NOMO-1 (cell line): ENCODE measurements at regions not wholly inside any gene's neighbourhood (a gene's known extent, or its start where the extent isn't known, plus 50 kb on each side); places are given as distances from the start of the nearest gene placed in this dataset.
"Not testable (repeated sequence)": the region's sequence is repeated elsewhere in the genome, so short reads cannot be mapped to it uniquely, and the experiment has no call there.

Experiments
- DNase-seq, 2 experiments: peaks; one replicate each; lab custom pipeline; 2025; ENCODE audit not compliant: unreplicated experiment in 2 of 2; lab: John Stamatoyannopoulos, UW

DNA sequence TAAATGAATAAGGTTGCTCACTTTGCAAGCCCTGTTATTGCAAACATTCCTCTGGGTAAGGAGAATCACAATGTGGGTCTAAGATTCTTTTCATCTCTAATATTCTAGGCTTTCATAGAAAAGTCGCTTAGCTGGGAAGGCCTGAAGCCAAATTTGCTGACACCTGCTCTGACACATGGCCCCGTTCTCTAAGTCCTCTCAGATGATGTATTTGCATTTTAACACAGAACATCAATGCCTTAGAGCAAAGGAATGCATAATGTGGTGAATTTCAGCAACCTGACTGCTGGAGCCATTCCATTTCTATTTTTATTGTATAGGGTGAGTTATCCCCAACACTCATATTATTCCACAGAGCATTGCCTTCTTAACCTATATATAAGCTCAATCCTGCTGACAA, 682.1 kb upstream of the NRP1 start:
- no peak for DNase-seq

DNA sequence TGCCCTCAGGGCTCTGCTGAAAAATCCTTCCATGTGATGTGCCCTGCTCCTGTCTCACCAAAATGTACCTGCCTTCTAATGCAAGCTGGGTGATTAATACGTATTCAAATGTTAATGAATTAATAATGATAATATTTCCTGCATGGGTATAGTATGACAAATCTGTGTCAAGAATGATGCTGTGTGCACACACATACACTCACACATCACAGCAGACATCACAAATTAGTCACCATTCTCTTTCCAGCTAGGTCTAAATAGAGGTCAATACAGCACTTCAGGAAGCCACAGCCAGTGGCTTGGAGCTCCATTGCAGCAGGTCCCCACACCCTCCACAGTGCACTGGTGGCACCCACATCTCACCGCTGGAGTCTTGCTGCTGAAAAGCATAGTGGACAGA, 681.2 kb upstream of the NRP1 start:
- DNase-seq = no peak

DNA sequence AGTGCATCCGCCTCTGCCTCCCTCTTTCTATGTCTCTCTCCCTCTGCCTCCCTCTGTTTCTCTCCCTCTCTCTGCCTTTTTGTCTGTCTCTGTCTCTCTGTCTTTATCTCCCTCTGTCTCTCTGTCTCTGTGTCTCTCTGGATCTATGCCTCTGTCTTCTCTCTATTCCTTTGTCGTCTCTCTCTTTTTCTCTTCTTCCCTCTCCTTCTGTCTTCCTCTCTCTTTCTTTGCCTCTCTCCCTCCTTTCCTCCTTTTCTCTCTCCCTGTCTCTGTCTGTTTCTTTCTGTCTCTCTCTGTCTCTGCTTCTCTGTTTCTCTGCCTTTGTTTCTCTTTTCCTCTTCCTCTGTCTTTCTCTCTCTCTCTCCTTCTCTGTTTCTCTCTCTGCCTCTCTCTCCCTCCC, 678.8 kb upstream of the NRP1 start:
- no peak for DNase-seq

DNA sequence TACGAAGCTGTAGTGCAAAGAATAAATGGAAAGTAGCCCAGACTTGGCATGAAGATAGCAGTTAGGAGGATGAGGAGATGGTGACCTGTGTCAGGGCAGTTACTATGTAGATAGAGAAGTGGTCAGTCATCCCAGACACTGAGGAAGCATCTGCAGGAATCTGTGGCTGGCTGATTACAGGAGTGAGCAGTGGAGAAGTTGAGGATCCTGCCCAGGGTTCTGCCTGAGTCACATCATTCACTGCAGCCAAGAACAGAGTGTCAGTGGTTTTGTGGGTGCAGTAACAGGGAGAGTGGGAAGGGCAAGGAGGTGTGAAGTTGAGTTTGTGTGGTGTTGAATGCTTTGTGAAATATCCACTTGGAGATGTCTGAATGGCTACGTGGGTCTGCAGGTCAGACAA, 676.4 kb upstream of the NRP1 start:
- no peak for DNase-seq

DNA sequence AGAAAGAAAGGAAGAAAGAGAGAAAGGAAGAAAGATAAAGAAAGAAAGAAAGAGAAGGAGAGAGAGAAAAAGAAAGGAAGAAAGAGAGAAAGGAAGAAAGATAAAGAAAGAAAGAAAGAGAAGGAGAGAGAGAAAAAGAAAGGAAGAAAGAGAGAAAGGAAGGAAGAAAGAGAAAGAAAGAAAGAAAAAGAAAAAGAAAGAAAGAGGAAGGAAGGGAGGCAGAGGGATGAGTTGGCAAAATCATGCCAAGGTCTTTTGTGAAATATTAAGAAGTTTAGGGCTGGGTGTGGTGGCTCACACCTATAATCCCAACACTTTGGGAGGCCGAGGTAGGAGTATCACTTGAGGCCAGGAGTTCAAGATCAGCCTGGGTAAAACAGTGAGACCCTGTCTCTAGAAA, 675.8 kb upstream of the NRP1 start:
- DNase-seq = not testable (repeated sequence)

DNA sequence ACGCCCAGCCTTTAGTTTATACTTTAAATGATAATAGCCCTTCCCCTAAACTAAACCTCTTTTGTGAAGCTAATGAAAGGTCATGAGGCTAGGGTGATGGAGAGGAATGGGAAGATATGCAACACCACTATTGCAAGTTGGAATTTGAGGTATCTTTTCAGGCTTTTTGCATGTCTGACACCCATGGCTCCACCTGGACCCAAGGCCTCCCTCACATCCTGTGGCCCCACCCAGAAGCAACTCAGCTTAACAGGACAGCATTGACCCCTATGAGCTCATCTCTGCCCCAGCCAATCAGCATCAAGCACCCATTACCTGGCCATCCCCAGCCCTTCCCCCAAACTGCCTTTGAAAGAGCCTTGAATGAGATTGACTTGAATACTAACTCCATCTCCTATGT, 674.2 kb upstream of the NRP1 start:
- no peak for DNase-seq

DNA sequence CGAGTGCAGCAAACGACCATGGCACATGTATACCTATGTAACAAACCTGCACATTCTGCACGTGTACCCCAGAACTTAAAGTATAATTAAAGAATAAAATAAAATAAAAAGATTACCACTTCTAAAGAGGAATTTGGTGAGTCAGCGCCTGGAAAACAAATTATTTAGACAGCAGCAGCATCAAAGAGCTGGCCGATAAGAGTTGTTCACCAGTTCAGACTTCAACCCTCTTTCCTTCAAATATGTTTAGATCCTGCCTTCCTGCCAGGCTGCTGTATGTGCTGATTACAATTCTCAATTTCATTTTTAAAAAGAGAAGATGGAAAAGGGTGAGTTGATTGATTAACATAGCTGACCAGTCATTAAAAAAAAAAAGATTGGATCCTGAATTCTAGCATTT, 672.0 kb upstream of the NRP1 start:
- DNase-seq = no peak

DNA sequence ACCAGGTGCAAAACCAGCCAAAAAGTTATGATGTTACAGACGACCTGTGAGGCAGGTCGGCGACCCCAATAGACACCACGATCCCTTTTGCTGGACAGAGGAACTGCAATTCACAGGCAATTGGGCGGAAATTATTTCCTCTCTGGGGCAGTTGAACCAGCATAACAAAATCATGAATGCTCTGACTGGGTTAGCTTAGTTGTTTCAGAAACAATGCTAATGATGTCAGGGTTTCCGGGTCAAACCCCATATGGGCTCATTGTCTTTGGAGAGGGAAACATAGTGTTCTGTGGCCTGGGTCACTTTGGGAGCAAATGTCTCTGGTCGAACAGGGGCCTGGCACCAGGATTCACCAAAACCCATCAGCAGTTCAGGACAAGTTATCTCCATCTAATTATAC, 669.1 kb upstream of the NRP1 start:
- DNase-seq = no peak

DNA sequence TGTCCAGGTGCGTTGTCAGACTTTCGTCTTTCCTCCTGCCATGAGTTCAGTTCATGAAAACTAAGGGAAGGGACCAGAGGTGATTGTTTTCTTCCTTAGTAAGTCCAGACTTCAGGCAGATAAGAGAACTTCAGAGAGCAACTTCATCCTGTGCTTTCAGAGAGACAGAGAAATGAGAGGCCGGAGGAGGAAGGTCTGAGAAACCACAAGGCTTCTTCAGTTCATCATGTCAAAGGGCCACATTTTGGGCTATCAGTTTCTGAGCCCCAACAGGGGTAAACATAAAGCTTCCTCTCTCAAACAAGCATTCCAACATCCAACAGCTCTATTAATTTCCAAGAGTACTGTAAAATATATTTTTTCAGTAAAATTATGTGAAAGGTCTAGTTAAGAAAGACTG, 668.4 kb upstream of the NRP1 start:
- no peak for DNase-seq

DNA sequence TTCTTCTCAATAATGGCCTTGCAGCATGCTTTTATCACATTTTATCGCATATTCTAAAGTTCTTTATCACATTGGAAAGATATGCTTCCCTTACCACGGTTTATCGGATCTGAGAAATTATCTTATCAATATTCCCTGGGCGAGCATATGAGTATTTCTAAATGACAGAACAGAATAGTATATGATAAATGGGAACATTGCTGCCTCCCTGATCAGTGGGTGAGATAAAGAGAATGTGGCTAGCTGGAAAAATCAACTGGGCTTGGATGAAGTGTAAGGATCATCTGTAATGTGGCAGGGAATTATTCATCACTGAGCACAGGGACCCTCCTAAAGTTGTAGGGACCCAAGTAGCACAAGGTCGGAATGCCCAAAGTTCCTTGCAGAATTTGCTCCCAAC, 667.4 kb upstream of the NRP1 start:
- DNase-seq = no peak

DNA sequence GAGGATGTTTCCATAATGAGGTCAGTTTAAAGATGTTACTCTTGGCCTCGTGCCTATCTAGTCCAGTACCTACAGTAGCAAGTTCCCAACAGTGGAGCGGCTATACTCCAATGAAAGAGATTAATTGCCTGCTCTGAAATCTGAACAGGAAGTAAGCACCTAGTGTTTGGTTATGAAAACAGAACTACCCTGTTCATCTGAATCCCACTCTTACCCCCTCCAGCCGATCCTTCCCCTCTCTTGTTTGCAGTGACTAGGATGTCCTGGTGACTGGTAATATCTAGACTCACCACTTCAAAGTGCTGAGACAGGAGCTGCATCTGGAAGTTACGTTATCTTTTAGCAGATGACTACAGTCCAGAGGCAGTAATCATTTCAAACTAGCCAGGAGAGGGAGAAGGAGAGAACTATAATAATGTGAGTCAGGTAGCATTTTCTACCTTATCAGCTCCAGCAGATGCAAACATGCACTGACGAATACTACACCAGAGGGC, 666.7 kb upstream of the NRP1 start:
- DNase-seq = no peak

DNA sequence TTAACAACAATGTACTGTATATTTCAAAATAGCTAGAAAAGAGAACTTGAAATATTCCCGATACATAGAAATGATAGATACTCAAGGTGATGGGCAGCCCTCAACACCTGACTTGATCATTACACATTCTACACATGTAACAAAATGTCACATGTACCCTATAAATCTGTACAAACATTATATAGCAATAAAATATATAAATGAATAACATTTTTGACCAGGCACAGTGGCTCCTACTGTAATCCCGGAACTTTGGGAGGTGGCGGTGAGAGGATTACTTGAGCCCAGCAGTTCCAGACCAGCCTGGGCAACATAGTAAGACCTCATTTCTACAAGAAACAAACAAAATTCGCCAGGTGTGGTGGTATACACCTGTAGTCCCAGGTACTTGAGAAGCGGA, 659.5 kb upstream of the NRP1 start:
- DNase-seq = no peak

DNA sequence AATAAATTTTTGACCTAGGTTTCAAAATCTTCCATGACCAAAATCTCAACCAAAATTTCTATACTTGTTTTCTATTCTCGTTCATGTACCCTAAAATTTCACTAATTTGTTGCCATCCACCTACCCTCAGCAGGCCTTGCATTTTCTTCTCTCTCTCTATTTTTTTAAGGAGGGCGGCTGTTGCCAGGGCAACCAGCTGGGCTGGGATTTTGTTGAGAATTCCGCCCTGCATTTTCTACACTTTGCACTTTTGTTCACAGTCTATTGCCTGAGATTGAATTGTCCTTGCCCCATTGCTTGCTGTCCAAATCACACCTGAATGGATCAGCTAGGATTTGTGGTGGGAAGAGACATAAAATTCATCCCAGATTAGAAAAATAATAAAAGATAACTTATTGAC, 657.5 kb upstream of the NRP1 start:
- no peak for DNase-seq

DNA sequence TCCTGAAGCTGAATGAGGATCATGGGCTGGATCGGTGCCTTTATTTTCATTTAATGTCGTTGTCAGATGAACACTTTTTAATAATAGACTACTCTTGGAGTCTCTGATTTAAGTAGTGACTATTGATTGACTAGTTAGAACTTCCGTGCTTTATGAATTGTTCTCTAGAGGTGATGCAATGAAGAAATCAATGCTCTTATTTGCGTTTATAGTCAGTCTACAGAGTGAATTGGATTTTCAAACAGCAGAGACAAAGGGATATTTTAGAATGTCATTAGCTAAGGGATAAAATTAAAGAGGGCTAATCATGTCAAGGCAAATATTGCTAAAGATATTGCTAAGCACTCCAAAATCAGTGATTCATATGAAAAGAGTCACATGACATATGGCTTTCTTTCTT, 652.0 kb upstream of the NRP1 start:
- no peak for DNase-seq

DNA sequence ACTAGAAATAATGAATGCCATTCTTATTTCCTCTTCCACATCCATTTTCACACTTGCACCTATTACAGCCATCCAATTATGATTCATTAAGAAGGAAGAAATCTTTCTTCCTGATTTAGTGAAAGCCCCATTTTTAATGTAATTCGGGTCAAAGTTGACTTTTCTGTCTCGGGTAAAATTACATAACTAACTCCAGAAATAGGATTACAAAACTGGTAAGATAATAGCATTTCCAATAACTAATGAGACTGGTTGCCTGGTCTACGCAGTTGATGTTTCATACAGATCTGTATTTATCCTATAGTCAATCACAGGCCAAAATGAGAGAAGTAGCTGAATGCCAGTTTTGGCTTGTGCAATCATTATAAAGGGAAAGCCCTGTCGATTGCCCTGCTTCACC, 651.5 kb upstream of the NRP1 start:
- peak in 1 of 2 experiments; percentile 4 for DNase-seq

DNA sequence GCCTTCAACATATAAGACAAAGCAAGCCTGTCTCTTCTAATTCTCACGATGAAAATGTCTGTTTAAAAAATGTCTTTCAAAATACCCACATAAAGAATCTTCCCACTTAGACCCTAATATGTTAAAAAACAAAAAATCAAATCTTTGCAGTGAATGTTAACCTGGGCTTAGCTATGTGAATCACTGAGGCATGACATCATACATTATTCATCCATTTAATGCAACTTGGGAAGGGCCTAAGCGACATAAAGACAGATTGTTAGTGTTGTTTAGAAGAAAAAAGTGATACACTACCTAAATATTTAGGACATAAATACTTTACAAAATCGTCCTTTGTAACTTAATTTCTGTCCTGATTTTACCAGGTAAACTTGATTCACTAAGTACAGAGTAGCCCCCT, 648.5 kb upstream of the NRP1 start:
- DNase-seq = no peak

DNA sequence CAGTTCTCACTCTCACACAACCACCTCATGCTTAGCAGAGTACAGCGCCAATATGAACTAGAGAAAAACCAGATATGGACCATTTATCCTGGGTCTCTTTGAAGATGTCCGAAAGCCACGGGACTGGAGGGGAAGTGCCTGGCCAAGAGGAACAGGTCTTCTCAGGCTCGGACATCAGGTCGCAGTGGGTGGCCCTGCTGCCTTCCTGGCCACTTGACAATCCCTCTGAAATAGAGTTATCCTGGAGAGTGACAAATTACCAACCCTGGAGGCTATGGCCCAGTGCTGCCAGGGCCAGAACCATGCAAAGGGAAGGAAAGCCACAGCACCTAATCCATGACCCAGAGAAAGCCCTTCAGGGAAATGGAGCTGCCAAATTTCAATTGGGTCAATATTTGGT, 646.8 kb upstream of the NRP1 start:
- no peak for DNase-seq

DNA sequence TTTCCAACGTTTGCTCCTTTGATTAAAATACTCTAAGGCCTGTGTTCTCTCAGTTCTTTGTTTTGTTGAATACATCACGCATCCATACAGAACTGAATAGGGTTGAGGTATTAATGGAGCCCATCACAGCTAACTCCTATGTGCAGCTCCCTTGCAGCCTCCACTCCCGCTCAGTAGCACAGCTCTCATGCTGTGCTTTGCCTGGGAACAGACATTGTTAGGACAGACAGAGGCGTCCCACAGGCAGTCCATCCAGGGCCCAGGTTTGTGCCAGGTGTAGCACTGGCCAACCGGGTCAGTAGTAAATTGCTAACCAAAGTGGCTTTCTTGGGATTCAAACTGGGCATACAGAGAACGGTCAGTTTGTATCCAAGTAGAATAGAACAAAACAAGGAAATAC, 644.7 kb upstream of the NRP1 start:
- DNase-seq = no peak

DNA sequence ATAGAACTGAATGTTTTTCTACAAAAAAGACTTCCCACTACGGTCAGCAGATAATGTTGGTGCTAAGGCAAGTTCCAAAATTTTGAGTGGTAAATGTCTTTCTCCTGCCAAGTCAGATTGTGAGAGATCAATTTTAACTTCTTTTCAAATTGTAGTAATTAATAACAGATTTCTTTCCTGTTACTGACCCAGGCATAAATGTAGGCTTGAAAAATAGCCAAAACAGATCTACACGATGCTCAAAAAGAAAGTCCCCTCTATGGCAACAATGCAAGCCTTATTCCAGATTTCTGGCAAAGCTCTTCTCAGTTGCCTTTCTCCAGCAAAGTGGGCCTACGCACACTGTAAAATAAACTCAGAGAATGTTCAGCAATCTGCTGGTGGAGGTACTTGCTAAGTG, 641.0 kb upstream of the NRP1 start:
- no peak for DNase-seq

DNA sequence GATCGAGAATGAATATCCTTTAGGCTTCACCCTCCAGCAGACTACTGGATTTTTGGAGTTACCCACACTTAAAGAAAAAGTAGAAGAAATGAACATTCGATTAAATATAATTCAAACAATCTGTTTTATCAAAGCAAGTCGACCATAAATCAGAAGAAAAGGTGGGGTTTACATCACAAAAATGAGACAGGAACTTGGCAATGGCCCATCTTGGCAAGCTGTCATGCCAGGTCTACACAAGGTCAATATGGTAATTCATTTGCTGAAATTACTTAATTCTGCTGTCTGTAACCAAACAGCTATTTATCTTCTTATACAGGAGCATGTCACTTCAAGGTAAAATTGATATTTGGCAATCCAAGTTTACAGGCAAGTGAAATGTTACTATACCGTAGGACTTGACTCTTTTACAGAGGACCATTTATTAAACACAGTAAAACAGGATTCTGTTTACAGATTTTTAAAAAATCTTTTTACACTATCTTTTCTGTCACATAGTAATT, 640.6 kb upstream of the NRP1 start:
- DNase-seq = no peak

DNA sequence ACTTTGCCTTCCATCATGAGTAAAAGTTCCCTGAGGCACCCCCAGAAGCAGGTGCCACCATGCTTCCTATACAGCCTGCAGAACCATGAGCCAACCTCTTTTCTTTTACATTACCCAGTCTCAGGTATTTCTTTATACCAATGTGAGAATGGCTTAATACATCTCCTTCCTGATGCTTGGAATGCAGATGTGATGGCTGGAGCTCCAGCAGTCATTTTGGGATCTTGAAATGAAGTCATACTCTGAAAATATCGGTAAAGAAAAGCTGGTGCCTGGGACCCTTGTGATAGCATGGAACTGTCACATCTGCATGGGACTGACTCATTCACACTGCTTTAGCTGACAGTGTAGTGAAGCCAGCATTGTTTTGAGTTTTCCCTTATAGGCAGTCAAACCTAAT, 634.5 kb upstream of the NRP1 start:
- no peak for DNase-seq

DNA sequence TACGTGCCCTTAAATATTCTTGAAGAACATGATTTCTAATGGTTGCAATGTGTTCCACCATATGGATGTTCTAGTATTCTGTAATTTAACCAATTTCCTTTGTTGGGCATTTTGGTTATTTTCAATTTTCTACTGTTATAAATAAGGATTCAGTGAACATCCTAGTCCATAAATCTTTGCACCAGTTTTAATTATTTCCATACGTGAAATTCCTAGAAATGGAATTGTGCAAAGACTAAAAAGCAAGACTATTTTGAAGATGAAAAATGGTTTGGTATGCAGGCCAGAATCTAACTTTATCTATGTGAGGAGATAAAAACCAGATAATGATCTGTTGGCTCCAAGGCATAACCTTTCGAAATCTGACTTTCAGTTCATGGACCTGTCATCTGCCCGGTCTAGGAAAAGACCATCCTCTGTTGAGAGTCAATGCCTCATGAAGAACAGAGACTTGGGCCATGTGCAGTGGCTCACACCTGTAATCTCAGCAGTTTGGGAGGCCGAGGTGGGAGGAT, 633.2 kb upstream of the NRP1 start:
- no peak for DNase-seq

DNA sequence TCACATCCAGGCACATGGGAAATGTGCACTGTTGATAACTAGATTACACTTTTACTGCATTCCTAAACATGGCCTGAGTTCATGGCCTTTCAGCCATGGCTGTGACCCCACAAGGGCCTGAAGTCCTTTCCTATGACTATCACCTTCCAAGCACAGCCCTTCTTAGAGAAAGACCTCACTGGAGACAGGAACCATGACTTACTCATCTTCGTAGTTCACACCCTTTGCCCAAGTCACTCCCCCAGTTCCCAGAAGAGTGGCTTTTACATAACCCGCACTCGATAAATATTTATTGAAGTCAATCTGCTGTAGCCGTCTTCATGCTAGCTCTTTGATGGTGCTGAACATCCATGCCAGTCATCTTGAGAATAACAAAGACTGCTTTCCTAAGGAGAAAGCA, 632.5 kb upstream of the NRP1 start:
- no peak for DNase-seq
